HG03575 (cell line): ENCODE measurements at regions not wholly inside any gene's neighbourhood (a gene's known extent, or its start where the extent isn't known, plus 50 kb on each side); places are given as distances from the start of the nearest gene placed in this dataset.
"Not testable (repeated sequence)": the region's sequence is repeated elsewhere in the genome, so short reads cannot be mapped to it uniquely, and the experiment has no call there.

Experiments used
- ATAC-seq: cut with Tn5 transposase; IDR thresholded peaks from one replicate; pipeline ENCODE4 v1.9.1; 2021; ENCODE audit not compliant: unreplicated experiment, insufficient number of reproducible peaks, low FRiP score; ENCODE audit errors: extremely low read depth

GRCh38 chrX:26672571-26672970 lies 456.6 kb downstream of the MAGEB5 start:
- ATAC-seq = no peak

- no peak for ATAC-seq
Measured at GRCh38 chrX:26670521-26670920, 454.6 kb downstream of the MAGEB5 start.

- no peak for ATAC-seq
Measured at GRCh38 chrX:26664919-26665318, 448.9 kb downstream of the MAGEB5 start.

GRCh38 chrX:26653050-26653449 lies 437.1 kb downstream of the MAGEB5 start:
- no peak for ATAC-seq

- ATAC-seq = no peak
Measured at GRCh38 chrX:26651755-26652154, 435.8 kb downstream of the MAGEB5 start.

GRCh38 chrX:26649534-26649933 lies 433.6 kb downstream of the MAGEB5 start:
- no peak for ATAC-seq

- no peak for ATAC-seq
Measured at GRCh38 chrX:26631385-26631784, 415.4 kb downstream of the MAGEB5 start.

- no peak for ATAC-seq
Measured at GRCh38 chrX:26613956-26614355, 398.0 kb downstream of the MAGEB5 start.

GRCh38 chrX:26606971-26607370 lies 391.0 kb downstream of the MAGEB5 start:
- no peak for ATAC-seq

GRCh38 chrX:26597981-26598380 lies 382.0 kb downstream of the MAGEB5 start:
- ATAC-seq = no peak

- no peak for ATAC-seq
Measured at GRCh38 chrX:26590849-26591248, 374.9 kb downstream of the MAGEB5 start.

- no peak for ATAC-seq
Measured at GRCh38 chrX:26586570-26586969, 370.6 kb downstream of the MAGEB5 start.

GRCh38 chrX:26581091-26581490 lies 365.1 kb downstream of the MAGEB5 start:
- no peak for ATAC-seq

- ATAC-seq = no peak
Measured at GRCh38 chrX:26580021-26580420, 364.1 kb downstream of the MAGEB5 start.

- no peak for ATAC-seq
Measured at GRCh38 chrX:26574234-26574633, 358.3 kb downstream of the MAGEB5 start.

GRCh38 chrX:26562156-26562555 lies 346.2 kb downstream of the MAGEB5 start:
- ATAC-seq = no peak

- ATAC-seq = no peak
Measured at GRCh38 chrX:26559855-26560254, 343.9 kb downstream of the MAGEB5 start.

- ATAC-seq = no peak
Measured at GRCh38 chrX:26558719-26559386, 342.9 kb downstream of the MAGEB5 start.

GRCh38 chrX:26557691-26558321 lies 341.8 kb downstream of the MAGEB5 start:
- ATAC-seq = no peak

- not testable (repeated sequence) for ATAC-seq
Measured at GRCh38 chrX:26525768-26526167, 309.8 kb downstream of the MAGEB5 start.

- no peak for ATAC-seq
Measured at GRCh38 chrX:26522501-26522900, 306.5 kb downstream of the MAGEB5 start.
